GM19238 (cell line): ENCODE measurements at regions not wholly inside any gene's neighbourhood (a gene's known extent, or its start where the extent isn't known, plus 50 kb on each side); places are given as distances from the start of the nearest gene placed in this dataset.
"Not testable (repeated sequence)": the region's sequence is repeated elsewhere in the genome, so short reads cannot be mapped to it uniquely, and the experiment has no call there.

Source experiments
- DNase-seq: peaks from one replicate; pipeline ENCODE4 v3.0.0; 2011; ENCODE audit warnings: low spot score; ENCODE audit not compliant: insufficient read length

DNA sequence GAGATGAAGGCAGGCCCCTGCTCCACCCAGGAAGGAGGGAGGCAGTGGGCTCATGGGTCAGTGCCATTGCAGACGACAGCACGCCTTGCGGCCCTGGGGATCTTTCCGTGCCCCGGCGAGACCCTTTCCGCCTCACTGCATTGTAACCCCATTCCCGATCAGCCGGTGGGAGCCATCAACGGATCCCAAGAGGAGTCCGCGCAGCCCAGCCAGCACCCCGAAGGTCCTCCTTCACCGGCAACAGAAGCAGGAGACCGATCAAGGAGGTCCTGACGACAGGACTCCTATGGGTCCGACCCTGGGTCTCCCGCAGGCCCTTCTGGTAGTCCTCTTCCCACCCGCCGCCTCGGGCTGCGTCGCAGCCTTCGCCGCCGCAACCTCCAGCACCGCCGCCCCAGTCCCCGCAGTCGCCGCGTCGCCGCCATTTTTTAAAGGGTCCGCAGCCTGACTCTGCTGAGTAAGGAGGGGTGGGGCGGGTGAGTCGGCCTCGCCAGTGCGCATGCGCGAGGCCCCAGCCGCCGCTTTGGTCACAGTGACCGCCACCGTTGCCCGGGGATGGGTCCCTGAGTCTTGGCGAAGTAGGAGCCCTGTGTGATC is 1417.0 kb upstream of the PCDH10 start:
- DNase-seq, result not testable (repeated sequence)

GRCh38 chr4:131734321-131734720 is 1414.8 kb upstream of the PCDH10 start:
- not testable (repeated sequence) for DNase-seq

- DNase-seq, result not testable (repeated sequence)
Observed at GRCh38 chr4:131734851-131735385, 1414.2 kb upstream of the PCDH10 start.

- DNase-seq, result not testable (repeated sequence)
Observed at GRCh38 chr4:131738991-131739390, 1410.1 kb upstream of the PCDH10 start.

- not testable (repeated sequence) for DNase-seq
Observed at GRCh38 chr4:131741836-131742235, 1407.3 kb upstream of the PCDH10 start.

DNA sequence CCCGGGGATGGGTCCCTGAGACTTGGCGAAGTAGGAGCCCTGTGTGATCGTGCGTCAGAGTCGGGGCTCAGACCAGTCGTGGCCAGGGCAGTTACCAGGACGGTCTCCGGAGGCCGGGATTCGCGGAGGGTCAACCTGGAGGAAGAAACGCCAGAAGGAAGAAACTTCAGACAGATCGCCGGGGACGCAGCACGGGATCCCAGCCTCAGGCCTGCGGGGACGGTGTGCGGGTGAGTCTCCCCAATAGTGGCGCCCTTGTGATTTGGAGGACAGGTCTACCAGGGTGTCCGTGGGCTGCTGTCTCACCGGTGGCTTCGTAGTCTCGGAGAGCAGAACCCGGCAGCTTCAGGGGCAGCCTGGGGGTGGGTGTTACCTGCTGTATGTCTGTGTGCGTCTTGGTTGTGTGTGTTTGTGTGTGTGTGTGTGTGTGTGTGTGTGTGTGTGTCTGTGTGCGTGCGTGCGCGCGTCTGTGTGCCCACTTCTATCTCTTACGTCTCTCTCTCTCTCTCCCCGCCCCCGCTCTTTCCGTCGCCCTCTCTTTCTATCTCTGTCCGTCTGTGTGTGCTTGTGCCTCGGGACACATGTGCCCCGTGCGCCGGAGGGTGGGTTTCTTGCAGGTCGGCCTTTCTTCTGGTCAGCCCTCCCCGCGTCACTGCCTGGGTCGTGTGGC is 1406.4 kb upstream of the PCDH10 start:
- DNase-seq, result not testable (repeated sequence)

DNA sequence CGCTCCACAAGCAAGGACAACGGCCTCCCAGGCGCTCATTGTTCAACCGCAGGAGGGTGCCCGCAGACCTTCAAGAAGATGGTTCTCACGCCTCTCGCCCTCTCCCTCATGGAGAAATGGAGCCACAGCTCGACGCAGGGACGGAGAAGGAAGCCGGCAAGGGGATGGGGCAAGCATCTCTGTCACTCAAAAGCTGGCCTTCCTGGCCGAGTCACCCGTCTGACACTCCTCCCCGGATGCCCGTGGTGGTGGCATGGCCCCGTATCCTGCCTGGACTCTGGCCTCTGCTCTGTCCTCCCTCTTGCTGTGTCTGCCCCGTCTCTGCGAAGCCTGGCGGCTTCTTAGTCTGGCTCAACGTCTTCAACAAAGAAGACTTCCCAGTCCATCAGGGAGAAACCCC is 1405.7 kb upstream of the PCDH10 start:
- DNase-seq, result not testable (repeated sequence)

GRCh38 chr4:131747203-131747602 is 1401.9 kb upstream of the PCDH10 start:
- DNase-seq, result not testable (repeated sequence)

GRCh38 chr4:131749224-131749623 is 1399.9 kb upstream of the PCDH10 start:
- DNase-seq, result not testable (repeated sequence)

DNA sequence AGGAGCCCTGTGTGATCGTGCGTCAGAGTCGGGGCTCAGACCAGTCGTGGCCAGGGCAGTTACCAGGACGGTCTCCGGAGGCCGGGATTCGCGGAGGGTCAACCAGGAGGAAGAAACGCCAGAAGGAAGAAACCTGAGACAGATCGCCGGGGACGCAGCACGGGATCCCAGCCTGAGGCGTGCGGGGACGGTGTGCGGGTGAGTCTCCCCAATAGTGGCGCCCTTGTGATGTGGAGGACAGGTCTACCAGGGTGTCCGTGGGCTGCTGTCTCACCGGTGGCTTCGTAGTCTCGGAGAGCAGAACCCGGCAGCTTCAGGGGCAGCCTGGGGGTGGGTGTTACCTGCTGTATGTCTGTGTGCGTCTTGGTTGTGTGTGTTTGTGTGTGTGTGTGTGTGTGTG is 1399.1 kb upstream of the PCDH10 start:
- not testable (repeated sequence) for DNase-seq

GRCh38 chr4:131750469-131750868 is 1398.6 kb upstream of the PCDH10 start:
- not testable (repeated sequence) for DNase-seq

DNA sequence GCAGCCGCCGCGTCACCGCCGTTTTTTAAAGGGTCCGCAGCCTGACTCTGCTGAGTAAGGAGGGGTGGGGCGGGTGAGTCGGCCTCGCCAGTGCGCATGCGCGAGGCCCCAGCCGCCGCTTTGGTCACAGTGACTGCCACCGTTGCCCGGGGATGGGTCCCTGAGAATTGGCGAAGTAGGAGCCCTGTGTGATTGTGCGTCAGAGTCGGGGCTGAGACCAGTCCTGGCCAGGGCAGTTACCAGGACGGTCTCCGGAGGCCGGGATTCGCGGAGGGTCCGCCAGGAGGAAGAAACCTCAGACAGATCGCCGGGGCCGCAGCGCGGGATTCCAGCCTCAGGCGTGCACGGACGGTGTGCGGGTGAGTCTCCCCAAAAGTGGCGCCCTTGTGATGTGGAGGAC is 1386.9 kb upstream of the PCDH10 start:
- DNase-seq, result not testable (repeated sequence)

GRCh38 chr4:131764730-131765129 is 1384.4 kb upstream of the PCDH10 start:
- no peak for DNase-seq

DNA sequence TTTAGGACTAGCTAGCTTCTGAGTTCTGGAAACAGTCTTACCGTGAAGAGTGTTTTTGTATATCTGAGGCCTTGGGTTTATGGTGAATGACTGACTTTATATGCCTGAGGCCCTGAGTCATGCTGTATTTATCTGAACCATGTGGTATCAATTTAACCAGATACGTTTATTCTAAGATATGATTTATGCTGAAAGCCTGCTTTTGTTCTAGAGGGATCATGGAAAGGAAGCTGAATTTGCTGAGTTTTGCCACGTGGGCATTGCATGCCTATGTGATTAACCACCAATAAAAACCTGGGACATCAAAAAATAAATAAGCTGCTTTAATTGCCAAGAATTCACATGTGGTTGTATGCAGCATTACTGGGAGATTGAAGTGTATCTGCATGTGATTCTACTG is 1374.7 kb upstream of the PCDH10 start:
- DNase-seq, result not testable (repeated sequence)

GRCh38 chr4:131810565-131810964 is 1338.5 kb upstream of the PCDH10 start:
- not testable (repeated sequence) for DNase-seq
